Endodermal cell (in vitro differentiated cells): ENCODE measurements at regions not wholly inside any gene's neighbourhood (a gene's known extent, or its start where the extent isn't known, plus 50 kb on each side); places are given as distances from the start of the nearest gene placed in this dataset.
"Not testable (repeated sequence)": the region's sequence is repeated elsewhere in the genome, so short reads cannot be mapped to it uniquely, and the experiment has no call there.

ENCODE experiments used
- DNase-seq: peaks from one replicate; pipeline ENCODE4 v3.0.0-alpha.2; 2017
- H3K27ac ChIP-seq: 2 replicates; pipeline ENCODE4 v1.5.1; 2013; ENCODE audit warnings: mild to moderate bottlenecking, low read depth, low read length, moderate library complexity
- H3K27me3 ChIP-seq: 2 replicates; pipeline ENCODE4 v1.6.1; 2013; ENCODE audit warnings: mild to moderate bottlenecking, low read length, moderate library complexity; ENCODE audit not compliant: insufficient read depth, control insufficient read depth, poor library complexity, severe bottlenecking
- H3K36me3 ChIP-seq: 2 replicates; pipeline ENCODE4 v1.7.0; 2013; ENCODE audit warnings: mild to moderate bottlenecking, low read length, moderate library complexity; ENCODE audit not compliant: control insufficient read depth, insufficient read depth
- H3K4me1 ChIP-seq: one replicate; pipeline ENCODE4 v1.7.0; 2013; ENCODE audit warnings: low read length; ENCODE audit not compliant: control insufficient read depth, insufficient read depth
- H3K4me3 ChIP-seq: 2 replicates; pipeline ENCODE4 v1.5.1; 2013; ENCODE audit warnings: mild to moderate bottlenecking, low read length, moderate library complexity
- H3K9ac ChIP-seq: 2 replicates; pipeline ENCODE4 v1.6.1; 2013; ENCODE audit warnings: mild to moderate bottlenecking, low read length, moderate library complexity; ENCODE audit not compliant: poor library complexity, severe bottlenecking; ENCODE audit errors: extremely low read depth
- H3K9me3 ChIP-seq: 2 replicates; pipeline ENCODE4 v1.6.1; 2013; ENCODE audit warnings: mild to moderate bottlenecking, low read length, moderate library complexity; ENCODE audit not compliant: control insufficient read depth
- H3K27ac Mint-ChIP-seq: 2 replicates; pipeline ENCODE4 v1.8.0; 2020; ENCODE audit warnings: mixed read lengths
- H3K27me3 Mint-ChIP-seq: 2 replicates; pipeline ENCODE4 v1.8.0; 2021; ENCODE audit warnings: mild to moderate bottlenecking, mixed read lengths; ENCODE audit not compliant: insufficient read depth
- H3K36me3 Mint-ChIP-seq: 2 replicates; pipeline ENCODE4 v1.8.0; 2020; ENCODE audit warnings: low read depth, mixed read lengths
- H3K4me1 Mint-ChIP-seq: 2 replicates; pipeline ENCODE4 v1.8.0; 2020; ENCODE audit warnings: mixed read lengths
- H3K4me3 Mint-ChIP-seq: 2 replicates; pipeline ENCODE4 v1.8.0; 2020; ENCODE audit warnings: mild to moderate bottlenecking, moderate library complexity, mixed read lengths
- H3K9me3 Mint-ChIP-seq: 2 replicates; pipeline ENCODE4 v1.8.0; 2020; ENCODE audit warnings: mild to moderate bottlenecking, mixed read lengths
- CTCF ChIP-seq: fragments of 200-600 bp; sonication (generic); conservative IDR thresholded peaks from 2 replicates; pipeline ENCODE4 v1.5.0; 2021; ENCODE audit warnings: antibody characterized with exemption, mild to moderate bottlenecking
- WGBS, 2 experiments: methylation state at CpG; one replicate each; pipeline versions ENCODE4 v1.1.5 to v1.1.7; 2013; ENCODE audit warnings: missing lambda C conversion rate in 2 of 2, mixed read lengths in 1 of 2; ENCODE audit not compliant: insufficient coverage in 1 of 2, insufficient read length in 1 of 2; 5-methylcytosine and 5-hydroxymethylcytosine counted together

- no peak overlapping the region for H3K9ac ChIP-seq
- H3K27ac ChIP-seq: no peak overlapping the region
- H3K4me3 ChIP-seq: no peak overlapping the region
- Mint-ChIP-seq H3K27me3 (no peaks in the 10 kb centered on the region), H3K9me3 (peaks cover 8% of the 10 kb centered on the region), H3K4me1 (peaks cover 27% of the 10 kb centered on the region), H3K27ac (no peak overlapping the region), H3K4me3 (no peak overlapping the region), H3K36me3 (no peaks in the 10 kb centered on the region)
- DNase-seq: no peak
- peaks cover 2% of the 10 kb centered on the region for H3K4me1 ChIP-seq
- WGBS, 2 experiments: 79 to 82% methylated on average over 3 of the region's 4 CpGs
- no peaks in the 10 kb centered on the region for H3K36me3 ChIP-seq
- TF ChIP-seq CTCF: no peak
- no peaks in the 10 kb centered on the region for H3K9me3 ChIP-seq
- H3K27me3 ChIP-seq: no peaks in the 10 kb centered on the region
These were observed 299.3 kb upstream of the DDI1 start for GRCh38 chr11:103737037-103737622.

- H3K27ac Mint-ChIP-seq: no peak overlapping the region
- Histone ChIP-seq H3K36me3 (no peaks in the 10 kb centered on the region), H3K9me3 (no peaks in the 10 kb centered on the region), H3K27me3 (no peaks in the 10 kb centered on the region), H3K4me3 (no peak overlapping the region), H3K9ac (no peak overlapping the region), H3K4me1 (peaks cover 2% of the 10 kb centered on the region), H3K27ac (no peak overlapping the region)
- 49 to 72% methylated on average over 3 of the region's 3 CpGs for WGBS, 2 experiments
- no peaks in the 10 kb centered on the region for H3K27me3 Mint-ChIP-seq
- H3K4me1 Mint-ChIP-seq: peaks cover 27% of the 10 kb centered on the region
- TF ChIP-seq CTCF: no peak
- peaks cover 11% of the 10 kb centered on the region for H3K9me3 Mint-ChIP-seq
- H3K36me3 Mint-ChIP-seq: no peaks in the 10 kb centered on the region
- no peak overlapping the region for H3K4me3 Mint-ChIP-seq
- no peak for DNase-seq
These were observed 298.7 kb upstream of the DDI1 start for GRCh38 chr11:103737747-103738146.

- peaks cover 16% of the 10 kb centered on the region for H3K9me3 Mint-ChIP-seq
- peak overlapping the region; percentile 58 for H3K4me3 ChIP-seq
- H3K27ac Mint-ChIP-seq: peak overlapping the region; percentile 93
- not testable (repeated sequence) for H3K36me3 ChIP-seq, H3K27ac ChIP-seq, H3K9me3 ChIP-seq, H3K27me3 ChIP-seq, H3K9ac ChIP-seq, H3K4me1 ChIP-seq, H3K27me3 Mint-ChIP-seq, H3K36me3 Mint-ChIP-seq
- peak; percentile 71 for DNase-seq
- 28 to 38% methylated on average over 9 to 17 of the region's 18 CpGs for WGBS, 2 experiments
- peaks cover 27% of the 10 kb centered on the region for H3K4me1 Mint-ChIP-seq
- H3K4me3 Mint-ChIP-seq: peak overlapping the region; percentile 48
These were observed 297.2 kb upstream of the DDI1 start for GRCh38 chr11:103739074-103739796.
